HEK293T (cell line): ENCODE measurements at regions not wholly inside any gene's neighbourhood (a gene's known extent, or its start where the extent isn't known, plus 50 kb on each side); places are given as distances from the start of the nearest gene placed in this dataset.

Experiments
- BHLHE40 ChIP-seq: fragments of 450-650 bp; IDR thresholded peaks from 2 replicates; pipeline ENCODE4 v1.6.1; 2016; ENCODE audit warnings: mild to moderate bottlenecking, moderate library complexity, borderline replicate concordance
- ELF4 ChIP-seq: fragments of 450-650 bp; IDR thresholded peaks from 2 replicates; pipeline ENCODE4 v1.6.1; 2017; ENCODE audit warnings: antibody characterized with exemption
- FOXK2 ChIP-seq: fragments of 450-650 bp; IDR thresholded peaks from 2 replicates; pipeline ENCODE4 v1.6.1; 2016; ENCODE audit warnings: mild to moderate bottlenecking
- L3MBTL2 ChIP-seq: fragments of 450-650 bp; conservative IDR thresholded peaks from 2 replicates; pipeline ENCODE4 v1.6.1; 2016; ENCODE audit warnings: mild to moderate bottlenecking
- SP1 ChIP-seq: fragments of 450-650 bp; IDR thresholded peaks from 2 replicates; pipeline ENCODE4 v1.6.1; 2017
- TARDBP ChIP-seq: fragments of 450-650 bp; IDR thresholded peaks from 2 replicates; pipeline ENCODE4 v1.6.1; 2016
- ZNF384 ChIP-seq: fragments of 450-650 bp; IDR thresholded peaks from 2 replicates; pipeline ENCODE4 v1.6.1; 2016

- TF ChIP-seq ELF4 = no peak
- no peak for TF ChIP-seq FOXK2
- no peak for TF ChIP-seq SP1
- TF ChIP-seq TARDBP = no peak
- no peak for TF ChIP-seq ZNF384
- no peak for TF ChIP-seq BHLHE40
- TF ChIP-seq L3MBTL2 = no peak
Observed at GRCh38 chr1:80846966-80847365, 953.8 kb upstream of the ADGRL2 start.
